ENCODE measurements at regions not wholly inside any gene's neighbourhood (a gene's known extent, or its start where the extent isn't known, plus 50 kb on each side); places are given as distances from the start of the nearest gene placed in this dataset.
"Not testable (repeated sequence)": the region's sequence is repeated elsewhere in the genome, so short reads cannot be mapped to it uniquely, and the experiment has no call there.

- TF ChIP-seq CTCF, POLR2A (IDR thresholded peaks at IDR 0.05): not testable (repeated sequence)
These were observed 108.5 kb upstream of the ECI2 start for GRCh38 chr6:4243832-4244231.

Measured in gastroesophageal sphincter (tissue), 3 donors.